Hematopoietic multipotent progenitor cell treated with erythropoietin and hydrocortisone succinate and interleukin-3 and kit ligand, for 17 days (in vitro differentiated cells): ENCODE measurements at regions not wholly inside any gene's neighbourhood (a gene's known extent, or its start where the extent isn't known, plus 50 kb on each side); places are given as distances from the start of the nearest gene placed in this dataset.
A peak's percentile ranks its signal among the peaks of the same experiment; 100 is the strongest.

Experiments used
- DNase-seq: peaks from one replicate; pipeline ENCODE4 v3.0.0-alpha.2; 2015; ENCODE audit warnings: low spot score

- DNase-seq, result no peak
Observed at GRCh38 chr13:73800011-73800410, 334.2 kb downstream of the KLF12 start.

GRCh38 chr13:73794755-73795154 is 339.4 kb downstream of the KLF12 start:
- no peak for DNase-seq

- DNase-seq, result no peak
Observed at GRCh38 chr13:73793361-73793760, 340.8 kb downstream of the KLF12 start.

GRCh38 chr13:73792796-73793195 is 341.4 kb downstream of the KLF12 start:
- DNase-seq, result no peak

GRCh38 chr13:73782450-73783449 is 351.5 kb downstream of the KLF12 start:
- DNase-seq, result no peak

- DNase-seq, result no peak
Observed at GRCh38 chr13:73781384-73781783, 352.8 kb downstream of the KLF12 start.

GRCh38 chr13:73779881-73780280 is 354.3 kb downstream of the KLF12 start:
- no peak for DNase-seq

- no peak for DNase-seq
Observed at GRCh38 chr13:73778242-73778864, 355.9 kb downstream of the KLF12 start.

GRCh38 chr13:73777134-73777533 is 357.1 kb downstream of the KLF12 start:
- no peak for DNase-seq

- DNase-seq, result no peak
Observed at GRCh38 chr13:73776151-73776785, 357.9 kb downstream of the KLF12 start.

- DNase-seq, result no peak
Observed at GRCh38 chr13:73773168-73773549, 361.0 kb downstream of the KLF12 start.

GRCh38 chr13:73772449-73773167 is 361.6 kb downstream of the KLF12 start:
- no peak for DNase-seq

- no peak for DNase-seq
Observed at GRCh38 chr13:73767747-73768315, 366.4 kb downstream of the KLF12 start.

- DNase-seq, result no peak
Observed at GRCh38 chr13:73767191-73767741, 366.9 kb downstream of the KLF12 start.

- no peak for DNase-seq
Observed at GRCh38 chr13:73765651-73766384, 368.4 kb downstream of the KLF12 start.

GRCh38 chr13:73759434-73759833 is 374.8 kb downstream of the KLF12 start:
- DNase-seq, result no peak

- DNase-seq, result no peak
Observed at GRCh38 chr13:73757481-73758233, 376.5 kb downstream of the KLF12 start.

GRCh38 chr13:73754727-73755292 is 379.4 kb downstream of the KLF12 start:
- peak; percentile 16 for DNase-seq

GRCh38 chr13:73754241-73754640 is 380.0 kb downstream of the KLF12 start:
- DNase-seq, result no peak

- DNase-seq, result no peak
Observed at GRCh38 chr13:73751290-73751689, 382.9 kb downstream of the KLF12 start.
